CD4-positive, alpha-beta T cell (primary cell): ENCODE measurements at regions not wholly inside any gene's neighbourhood (a gene's known extent, or its start where the extent isn't known, plus 50 kb on each side); places are given as distances from the start of the nearest gene placed in this dataset.

Experiments used
- ATAC-seq: fragments of 200-7000 bp; cut with Tn5 transposase; one replicate; pipeline ENCODE4 v1.10.0; 2022; ENCODE audit warnings: mild to moderate bottlenecking; ENCODE audit not compliant: poor library complexity
- CTCF ChIA-PET: fragments of 350-600 bp; sonication (Branson Sonifier 250); formaldehyde crosslinking; loops from one replicate; lab custom pipeline; 2021; ENCODE audit warnings: antibody characterized with exemption, inconsistent platforms; lab: Charles Lee
- POLR2A ChIA-PET: fragments of 350-600 bp; sonication (Branson Sonifier 250); formaldehyde crosslinking; loops from one replicate; lab custom pipeline; 2021; ENCODE audit warnings: antibody characterized with exemption, inconsistent platforms; lab: Charles Lee
- DNase-seq, 14 experiments: peaks; one replicate each; pipeline ENCODE4 v3.0.0-alpha.2; 2013 to 2020; ENCODE audit warnings: mixed read lengths in 2 of 14
- H3K27ac ChIP-seq, 2 donors: one replicate each; pipeline versions ENCODE4 v1.5.1 to v1.7.0; 2013; ENCODE audit warnings: low read length in 2 of 2, low read depth in 1 of 2, mild to moderate bottlenecking in 1 of 2
- H3K27me3 ChIP-seq, 2 experiments: 1 replicate in 1 of 2; 2 replicates in 1 of 2; pipeline versions ENCODE4 v1.6.1 to v1.7.0; 2013; ENCODE audit warnings: low read length in 2 of 2, control low read depth in 1 of 2, mild to moderate bottlenecking in 1 of 2, moderate library complexity in 1 of 2; ENCODE audit not compliant: insufficient read depth in 2 of 2, control insufficient read depth in 1 of 2
- H3K36me3 ChIP-seq: one replicate; pipeline ENCODE4 v1.6.1; 2013; ENCODE audit warnings: low read length, control low read depth; ENCODE audit not compliant: insufficient read depth
- H3K4me1 ChIP-seq: one replicate; pipeline ENCODE4 v1.6.1; 2013; ENCODE audit warnings: low read length, control low read depth; ENCODE audit not compliant: insufficient read depth
- H3K4me3 ChIP-seq: one replicate; pipeline ENCODE4 v1.5.1; 2013; ENCODE audit warnings: mild to moderate bottlenecking, low read length, moderate library complexity
- H3K9me3 ChIP-seq, 2 experiments: 1 replicate in 1 of 2; 2 replicates in 1 of 2; pipeline versions ENCODE4 v1.6.1 to v1.7.0; 2013; ENCODE audit warnings: low read length in 2 of 2, mild to moderate bottlenecking in 2 of 2, control low read depth in 1 of 2, moderate library complexity in 1 of 2; ENCODE audit not compliant: control insufficient read depth in 1 of 2, insufficient read depth in 1 of 2
- H3K27ac Mint-ChIP-seq: one replicate; pipeline ENCODE4 v1.8.0; 2020; ENCODE audit warnings: mixed read lengths
- H3K27me3 Mint-ChIP-seq: one replicate; pipeline ENCODE4 v1.8.0; 2021; ENCODE audit warnings: mixed read lengths
- H3K36me3 Mint-ChIP-seq: one replicate; pipeline ENCODE4 v1.8.0; 2021; ENCODE audit warnings: low read depth, mixed read lengths
- H3K4me1 Mint-ChIP-seq: one replicate; pipeline ENCODE4 v1.8.0; 2021; ENCODE audit warnings: low read depth, mixed read lengths
- H3K4me3 Mint-ChIP-seq: one replicate; pipeline ENCODE4 v1.8.0; 2020; ENCODE audit warnings: mild to moderate bottlenecking, mixed read lengths
- H3K9me3 Mint-ChIP-seq: one replicate; pipeline ENCODE4 v1.8.0; 2020; ENCODE audit warnings: mixed read lengths
- CTCF ChIP-seq: fragments of 200-600 bp; IDR thresholded peaks from one replicate; pipeline ENCODE4 v1.8.0; 2022; ENCODE audit warnings: antibody characterized with exemption, mild to moderate bottlenecking
- intact Hi-C, 2 experiments: fragments of 100-400 bp; cut with DNase I in 1 of 2; cut with micrococcal nuclease in 1 of 2; formaldehyde crosslinking; loops; one replicate each; pipeline versions ENCODE4 v1.15.1 to v1.9.0; 2023 to 2025; cut with DNase I, micrococcal nuclease

- Histone ChIP-seq H3K27me3 (no peaks in the 10 kb centered on the region), H3K4me3 (no peak overlapping the region), H3K4me1 (no peaks in the 10 kb centered on the region), H3K36me3 (no peaks in the 10 kb centered on the region), H3K27ac (no peak overlapping the region), H3K9me3 (no peaks in the 10 kb centered on the region)
- ATAC-seq, result no peak
- TF ChIP-seq CTCF, result no peak
- H3K36me3 Mint-ChIP-seq, result no peaks in the 10 kb centered on the region
- intact Hi-C loops, result no loop called here
- ChIA-PET CTCF (no interaction called here), POLR2A (no interaction called here)
- H3K4me1 Mint-ChIP-seq, result no peaks in the 10 kb centered on the region
- no peaks in the 10 kb centered on the region for H3K27me3 Mint-ChIP-seq
- no peaks in the 10 kb centered on the region for H3K9me3 Mint-ChIP-seq
- no peak overlapping the region for H3K27ac Mint-ChIP-seq
- no peak overlapping the region for H3K4me3 Mint-ChIP-seq
- no peak for DNase-seq
Measured at GRCh38 chr7:42319631-42320030, 82.6 kb upstream of the GLI3 start.

GRCh38 chr7:42315631-42316030, 78.6 kb upstream of the GLI3 start:
- intact Hi-C loops, result no loop called here
- Histone ChIP-seq H3K27me3 (no peaks in the 10 kb centered on the region), H3K27ac (no peak overlapping the region), H3K36me3 (no peaks in the 10 kb centered on the region), H3K9me3 (peaks cover 0 to 6% of the 10 kb centered on the region in 2 experiments), H3K4me1 (no peaks in the 10 kb centered on the region), H3K4me3 (no peak overlapping the region)
- ChIA-PET CTCF (no interaction called here), POLR2A (no interaction called here)
- ATAC-seq (no peak), DNase-seq (no peak)
- no peak for TF ChIP-seq CTCF
- H3K36me3 Mint-ChIP-seq, result no peaks in the 10 kb centered on the region
- no peak overlapping the region for H3K4me3 Mint-ChIP-seq
- no peaks in the 10 kb centered on the region for H3K27me3 Mint-ChIP-seq
- H3K27ac Mint-ChIP-seq, result no peak overlapping the region
- H3K4me1 Mint-ChIP-seq, result no peaks in the 10 kb centered on the region
- no peaks in the 10 kb centered on the region for H3K9me3 Mint-ChIP-seq

GRCh38 chr7:42315103-42315502, 78.1 kb upstream of the GLI3 start:
- CTCF ChIA-PET, result no interaction called here
- DNase-seq, result no peak

More at GRCh38 chr7:42315103-42315502, 78.1 kb upstream of the GLI3 start:
- Mint-ChIP-seq H3K4me1 (no peaks in the 10 kb centered on the region), H3K27me3 (no peaks in the 10 kb centered on the region), H3K27ac (no peak overlapping the region), H3K4me3 (no peak overlapping the region), H3K9me3 (no peaks in the 10 kb centered on the region), H3K36me3 (no peaks in the 10 kb centered on the region)
- Histone ChIP-seq H3K4me1 (no peaks in the 10 kb centered on the region), H3K9me3 (peaks cover 0 to 6% of the 10 kb centered on the region in 2 experiments), H3K36me3 (no peaks in the 10 kb centered on the region), H3K4me3 (no peak overlapping the region), H3K27ac (no peak overlapping the region), H3K27me3 (no peaks in the 10 kb centered on the region)
- intact Hi-C loops, result no loop called here
- no peak for TF ChIP-seq CTCF
- ATAC-seq, result no peak
- POLR2A ChIA-PET, result no interaction called here
